ENCODE measurements at regions not wholly inside any gene's neighbourhood (a gene's known extent, or its start where the extent isn't known, plus 50 kb on each side); places are given as distances from the start of the nearest gene placed in this dataset.

DNA sequence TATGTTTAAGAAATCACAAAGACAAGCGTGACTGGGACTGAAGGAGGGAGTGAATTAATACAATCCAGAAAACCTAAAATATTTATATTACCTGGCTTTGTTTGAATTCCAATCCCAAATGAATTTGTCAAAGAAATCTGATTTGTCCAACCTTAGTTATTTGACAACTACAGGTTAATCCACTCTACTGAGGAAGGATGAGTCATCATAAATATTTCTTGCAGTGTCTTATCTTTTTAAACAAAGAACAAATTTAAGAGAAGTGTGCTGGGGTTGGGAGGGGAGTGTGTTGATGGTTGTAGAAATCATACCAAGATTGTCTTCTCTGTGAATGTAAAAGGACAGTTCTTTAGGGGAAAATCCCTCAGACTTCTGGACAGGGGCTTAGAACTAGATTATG, 1106.3 kb upstream of the SLC39A10 start:
- TF ChIP-seq, protein P1, sequence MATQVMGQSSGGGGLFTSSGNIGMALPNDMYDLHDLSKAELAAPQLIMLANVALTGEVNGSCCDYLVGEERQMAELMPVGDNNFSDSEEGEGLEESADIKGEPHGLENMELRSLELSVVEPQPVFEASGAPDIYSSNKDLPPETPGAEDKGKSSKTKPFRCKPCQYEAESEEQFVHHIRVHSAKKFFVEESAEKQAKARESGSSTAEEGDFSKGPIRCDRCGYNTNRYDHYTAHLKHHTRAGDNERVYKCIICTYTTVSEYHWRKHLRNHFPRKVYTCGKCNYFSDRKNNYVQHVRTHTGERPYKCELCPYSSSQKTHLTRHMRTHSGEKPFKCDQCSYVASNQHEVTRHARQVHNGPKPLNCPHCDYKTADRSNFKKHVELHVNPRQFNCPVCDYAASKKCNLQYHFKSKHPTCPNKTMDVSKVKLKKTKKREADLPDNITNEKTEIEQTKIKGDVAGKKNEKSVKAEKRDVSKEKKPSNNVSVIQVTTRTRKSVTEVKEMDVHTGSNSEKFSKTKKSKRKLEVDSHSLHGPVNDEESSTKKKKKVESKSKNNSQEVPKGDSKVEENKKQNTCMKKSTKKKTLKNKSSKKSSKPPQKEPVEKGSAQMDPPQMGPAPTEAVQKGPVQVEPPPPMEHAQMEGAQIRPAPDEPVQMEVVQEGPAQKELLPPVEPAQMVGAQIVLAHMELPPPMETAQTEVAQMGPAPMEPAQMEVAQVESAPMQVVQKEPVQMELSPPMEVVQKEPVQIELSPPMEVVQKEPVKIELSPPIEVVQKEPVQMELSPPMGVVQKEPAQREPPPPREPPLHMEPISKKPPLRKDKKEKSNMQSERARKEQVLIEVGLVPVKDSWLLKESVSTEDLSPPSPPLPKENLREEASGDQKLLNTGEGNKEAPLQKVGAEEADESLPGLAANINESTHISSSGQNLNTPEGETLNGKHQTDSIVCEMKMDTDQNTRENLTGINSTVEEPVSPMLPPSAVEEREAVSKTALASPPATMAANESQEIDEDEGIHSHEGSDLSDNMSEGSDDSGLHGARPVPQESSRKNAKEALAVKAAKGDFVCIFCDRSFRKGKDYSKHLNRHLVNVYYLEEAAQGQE (IDR thresholded peaks at IDR 0.05; ENCODE audit: low read depth): no peak
- no peak for TF ChIP-seq TEAD4 (IDR thresholded peaks at IDR 0.05)
- TF ChIP-seq CEBPB (IDR thresholded peaks at IDR 0.05): no peak
- TF ChIP-seq RAD21 (IDR thresholded peaks at IDR 0.05; ENCODE audit: low read depth): no peak
- TF ChIP-seq EP300 (IDR thresholded peaks at IDR 0.05; ENCODE audit: borderline replicate concordance): no peak
- TF ChIP-seq, protein P2, sequence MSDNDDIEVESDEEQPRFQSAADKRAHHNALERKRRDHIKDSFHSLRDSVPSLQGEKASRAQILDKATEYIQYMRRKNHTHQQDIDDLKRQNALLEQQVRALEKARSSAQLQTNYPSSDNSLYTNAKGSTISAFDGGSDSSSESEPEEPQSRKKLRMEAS (IDR thresholded peaks at IDR 0.05): no peak
- TF ChIP-seq TAF1 (IDR thresholded peaks at IDR 0.05; ENCODE audit: low read depth): no peak
- no peak for TF ChIP-seq NFIC (IDR thresholded peaks at IDR 0.05)
- no peak for TF ChIP-seq YY1 (IDR thresholded peaks at IDR 0.05; ENCODE audit: low read depth)
- TF ChIP-seq CREB1 (IDR thresholded peaks at IDR 0.05; ENCODE audit: low read depth): no peak
- TF ChIP-seq FOXM1 (IDR thresholded peaks at IDR 0.05; ENCODE audit: borderline replicate concordance, low read depth): no peak
